WTC11 (cell line): ENCODE measurements at regions not wholly inside any gene's neighbourhood (a gene's known extent, or its start where the extent isn't known, plus 50 kb on each side); places are given as distances from the start of the nearest gene placed in this dataset.

ENCODE experiments used
- ATAC-seq: fragments of 200-7000 bp; cut with Tn5 transposase; 2 replicates; pipeline ENCODE4 v1.10.0; 2021; ENCODE audit warnings: mild to moderate bottlenecking, moderate library complexity
- CTCF ChIA-PET: fragments of 300-600 bp; sonication (Branson Sonifier 250); formaldehyde crosslinking; loops from one replicate; lab custom pipeline; 2021; ENCODE audit warnings: antibody characterized with exemption; lab: Charles Lee
- POLR2A ChIA-PET: fragments of 350-600 bp; sonication (Branson Sonifier 250); formaldehyde crosslinking; loops from one replicate; lab custom pipeline; 2021; ENCODE audit warnings: antibody characterized with exemption; lab: Charles Lee
- DNase-seq: peaks from one replicate; pipeline ENCODE4 v3.0.0; 2021; ENCODE audit warnings: low spot score
- H3K27ac Mint-ChIP-seq: 2 replicates; pipeline ENCODE4 v1.8.0; 2021; ENCODE audit warnings: mixed read lengths
- H3K27me3 Mint-ChIP-seq: 2 replicates; pipeline ENCODE4 v1.8.0; 2021; ENCODE audit warnings: low read depth, mild to moderate bottlenecking, moderate library complexity, mixed read lengths
- H3K36me3 Mint-ChIP-seq: 2 replicates; pipeline ENCODE4 v1.8.0; 2021; ENCODE audit warnings: mixed read lengths
- H3K4me1 Mint-ChIP-seq: 2 replicates; pipeline ENCODE4 v1.8.0; 2022; ENCODE audit warnings: mixed read lengths
- H3K4me3 Mint-ChIP-seq: 2 replicates; pipeline ENCODE4 v1.8.0; 2021; ENCODE audit warnings: mild to moderate bottlenecking, moderate library complexity, mixed read lengths
- H3K9me3 Mint-ChIP-seq: 2 replicates; pipeline ENCODE4 v1.8.0; 2021; ENCODE audit warnings: mixed read lengths
- ATF6 ChIP-seq: sonication (generic); formaldehyde crosslinking; IDR thresholded peaks from 2 replicates; pipeline ENCODE4 v1.8.1; 2023; ENCODE audit warnings: mild to moderate bottlenecking, missing genetic modification reagents
- CREM ChIP-seq: sonication (generic); formaldehyde crosslinking; IDR thresholded peaks from 2 replicates; pipeline ENCODE4 v1.8.1; 2022; ENCODE audit warnings: mild to moderate bottlenecking, missing genetic modification reagents, moderate library complexity
- ELF4 ChIP-seq: sonication (generic); formaldehyde crosslinking; IDR thresholded peaks from 2 replicates; pipeline ENCODE4 v1.8.1; 2022; ENCODE audit warnings: low read depth, mild to moderate bottlenecking, moderate library complexity, missing genetic modification reagents
- FOXP1 ChIP-seq: sonication (generic); formaldehyde crosslinking; IDR thresholded peaks from 2 replicates; pipeline ENCODE4 v1.8.0; 2022; ENCODE audit warnings: missing genetic modification reagents, mild to moderate bottlenecking, moderate library complexity, borderline replicate concordance
- HMGA2 ChIP-seq: fragments of 250-450 bp; sonication (Bioruptor Pico); IDR thresholded peaks from 2 replicates; pipeline ENCODE4 v1.4.0; 2021; ENCODE audit warnings: mild to moderate bottlenecking, moderate library complexity
- IRF2 ChIP-seq: sonication (generic); formaldehyde crosslinking; IDR thresholded peaks from 2 replicates; pipeline ENCODE4 v1.8.0; 2022; ENCODE audit warnings: low read depth, missing genetic modification reagents, borderline replicate concordance
- NFATC4 ChIP-seq: fragments of 250-450 bp; sonication (Bioruptor Pico); IDR thresholded peaks from 2 replicates; pipeline ENCODE4 v1.9.0; 2021; ENCODE audit warnings: mild to moderate bottlenecking
- NR3C1 ChIP-seq: sonication (generic); formaldehyde crosslinking; conservative IDR thresholded peaks from 2 replicates; pipeline ENCODE4 v1.8.1; 2023; ENCODE audit warnings: low read depth, mild to moderate bottlenecking, missing genetic modification reagents
- OVOL2 ChIP-seq: fragments of 250-450 bp; sonication (Bioruptor Pico); IDR thresholded peaks from 2 replicates; pipeline ENCODE4 v1.9.0; 2021; ENCODE audit warnings: mild to moderate bottlenecking, borderline replicate concordance
- PRRX2 ChIP-seq: fragments of 250-450 bp; sonication (Bioruptor Pico); IDR thresholded peaks from 2 replicates; pipeline ENCODE4 v1.8.0; 2021; ENCODE audit warnings: mild to moderate bottlenecking
- SMAD3 ChIP-seq: sonication (generic); formaldehyde crosslinking; IDR thresholded peaks from 2 replicates; pipeline ENCODE4 v1.8.0; 2022; ENCODE audit warnings: missing genetic modification reagents, mild to moderate bottlenecking, borderline replicate concordance
- TEAD4 ChIP-seq: sonication (generic); formaldehyde crosslinking; IDR thresholded peaks from 2 replicates; pipeline ENCODE4 v1.8.0; 2022; ENCODE audit warnings: mild to moderate bottlenecking, missing genetic modification reagents
- ZBTB21 ChIP-seq: sonication (generic); formaldehyde crosslinking; IDR thresholded peaks from 2 replicates; pipeline ENCODE4 v1.8.1; 2023; ENCODE audit warnings: mild to moderate bottlenecking, missing genetic modification reagents, borderline replicate concordance
- ZNF138 ChIP-seq: sonication (generic); formaldehyde crosslinking; conservative IDR thresholded peaks from 2 replicates; pipeline ENCODE4 v1.8.1; 2022; ENCODE audit warnings: mild to moderate bottlenecking, moderate library complexity, missing genetic modification reagents
- ZNF219 ChIP-seq: sonication (generic); formaldehyde crosslinking; IDR thresholded peaks from 2 replicates; pipeline ENCODE4 v1.8.0; 2023; ENCODE audit warnings: missing genetic modification reagents, mild to moderate bottlenecking, borderline replicate concordance
- ZNF232 ChIP-seq: sonication (generic); formaldehyde crosslinking; IDR thresholded peaks from 2 replicates; pipeline ENCODE4 v1.8.0; 2022; ENCODE audit warnings: mild to moderate bottlenecking, missing genetic modification reagents
- ZNF263 ChIP-seq: sonication (generic); formaldehyde crosslinking; IDR thresholded peaks from 2 replicates; pipeline ENCODE4 v1.8.1; 2022; ENCODE audit warnings: low read depth, mild to moderate bottlenecking, moderate library complexity, missing genetic modification reagents
- ZNF425 ChIP-seq: fragments of 250-450 bp; sonication (Bioruptor Pico); conservative IDR thresholded peaks from 2 replicates; pipeline ENCODE4 v1.9.0; 2021; ENCODE audit warnings: mild to moderate bottlenecking
- TF ChIP-seq, protein P1 (sequence below): sonication (generic); formaldehyde crosslinking; IDR thresholded peaks from 2 replicates; pipeline ENCODE4 v1.8.0; 2023; ENCODE audit warnings: mild to moderate bottlenecking, missing genetic modification reagents
- TF ChIP-seq, protein P2 (sequence below): sonication (generic); formaldehyde crosslinking; conservative IDR thresholded peaks from 2 replicates; pipeline ENCODE4 v1.8.1; 2022; ENCODE audit warnings: mild to moderate bottlenecking, missing genetic modification reagents
- TF ChIP-seq, protein P3 (sequence below): fragments of 250-450 bp; sonication (Bioruptor Pico); IDR thresholded peaks from 2 replicates; pipeline ENCODE4 v1.9.0; 2021; ENCODE audit warnings: moderate library complexity, mild to moderate bottlenecking, inconsistent platforms, borderline replicate concordance
- TF ChIP-seq, protein P4 (sequence below): sonication (generic); formaldehyde crosslinking; IDR thresholded peaks from 2 replicates; pipeline ENCODE4 v1.8.1; 2022; ENCODE audit warnings: missing genetic modification reagents, borderline replicate concordance
- TF ChIP-seq, protein P5 (sequence below): sonication (generic); formaldehyde crosslinking; IDR thresholded peaks from 2 replicates; pipeline ENCODE4 v1.8.1; 2022; ENCODE audit warnings: low read depth, mild to moderate bottlenecking, moderate library complexity, missing genetic modification reagents, borderline replicate concordance

DNA sequence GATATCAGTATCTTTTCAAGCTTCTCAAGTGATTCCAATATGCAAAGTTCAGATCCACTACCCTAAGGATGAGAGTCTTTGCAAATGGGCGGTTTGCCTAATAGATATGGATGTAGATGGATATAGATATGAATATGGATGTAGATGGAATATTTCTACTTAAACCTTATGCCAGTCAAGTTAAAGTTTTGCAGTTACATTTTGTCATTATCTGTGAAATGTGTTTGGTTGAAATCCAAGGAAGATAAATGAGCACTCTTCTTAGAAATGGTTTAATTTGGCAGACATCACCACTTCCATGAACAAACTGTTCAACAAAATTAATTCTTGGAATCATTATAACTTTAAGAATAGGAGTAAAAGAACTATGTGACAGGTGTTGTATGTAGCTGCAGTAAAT is 1066.6 kb downstream of the PCDH18 start (continued):
- TF ChIP-seq, protein P1, sequence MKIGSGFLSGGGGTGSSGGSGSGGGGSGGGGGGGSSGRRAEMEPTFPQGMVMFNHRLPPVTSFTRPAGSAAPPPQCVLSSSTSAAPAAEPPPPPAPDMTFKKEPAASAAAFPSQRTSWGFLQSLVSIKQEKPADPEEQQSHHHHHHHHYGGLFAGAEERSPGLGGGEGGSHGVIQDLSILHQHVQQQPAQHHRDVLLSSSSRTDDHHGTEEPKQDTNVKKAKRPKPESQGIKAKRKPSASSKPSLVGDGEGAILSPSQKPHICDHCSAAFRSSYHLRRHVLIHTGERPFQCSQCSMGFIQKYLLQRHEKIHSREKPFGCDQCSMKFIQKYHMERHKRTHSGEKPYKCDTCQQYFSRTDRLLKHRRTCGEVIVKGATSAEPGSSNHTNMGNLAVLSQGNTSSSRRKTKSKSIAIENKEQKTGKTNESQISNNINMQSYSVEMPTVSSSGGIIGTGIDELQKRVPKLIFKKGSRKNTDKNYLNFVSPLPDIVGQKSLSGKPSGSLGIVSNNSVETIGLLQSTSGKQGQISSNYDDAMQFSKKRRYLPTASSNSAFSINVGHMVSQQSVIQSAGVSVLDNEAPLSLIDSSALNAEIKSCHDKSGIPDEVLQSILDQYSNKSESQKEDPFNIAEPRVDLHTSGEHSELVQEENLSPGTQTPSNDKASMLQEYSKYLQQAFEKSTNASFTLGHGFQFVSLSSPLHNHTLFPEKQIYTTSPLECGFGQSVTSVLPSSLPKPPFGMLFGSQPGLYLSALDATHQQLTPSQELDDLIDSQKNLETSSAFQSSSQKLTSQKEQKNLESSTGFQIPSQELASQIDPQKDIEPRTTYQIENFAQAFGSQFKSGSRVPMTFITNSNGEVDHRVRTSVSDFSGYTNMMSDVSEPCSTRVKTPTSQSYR (CRISPR knock-in tag): no peak
- TF ChIP-seq, protein P2, sequence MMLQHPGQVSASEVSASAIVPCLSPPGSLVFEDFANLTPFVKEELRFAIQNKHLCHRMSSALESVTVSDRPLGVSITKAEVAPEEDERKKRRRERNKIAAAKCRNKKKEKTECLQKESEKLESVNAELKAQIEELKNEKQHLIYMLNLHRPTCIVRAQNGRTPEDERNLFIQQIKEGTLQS (CRISPR knock-in tag): no peak
- no peak for TF ChIP-seq ZNF219 (CRISPR knock-in tag)
- TF ChIP-seq IRF2 (CRISPR knock-in tag): no peak
- no peak for TF ChIP-seq TEAD4 (CRISPR knock-in tag)
- TF ChIP-seq, protein P3, sequence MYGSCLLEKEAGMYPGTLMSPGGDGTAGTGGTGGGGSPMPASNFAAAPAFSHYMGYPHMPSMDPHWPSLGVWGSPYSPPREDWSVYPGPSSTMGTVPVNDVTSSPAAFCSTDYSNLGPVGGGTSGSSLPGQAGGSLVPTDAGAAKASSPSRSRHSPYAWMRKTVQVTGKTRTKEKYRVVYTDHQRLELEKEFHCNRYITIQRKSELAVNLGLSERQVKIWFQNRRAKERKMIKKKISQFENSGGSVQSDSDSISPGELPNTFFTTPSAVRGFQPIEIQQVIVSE (CRISPR knock-in tag): no peak
- no peak for TF ChIP-seq CREM (CRISPR knock-in tag)
- no peak for TF ChIP-seq FOXP1
- no peak for TF ChIP-seq SMAD3 (CRISPR knock-in tag)
- TF ChIP-seq OVOL2 (CRISPR knock-in tag): no peak
- no peak for TF ChIP-seq NR3C1 (CRISPR knock-in tag)

DNA sequence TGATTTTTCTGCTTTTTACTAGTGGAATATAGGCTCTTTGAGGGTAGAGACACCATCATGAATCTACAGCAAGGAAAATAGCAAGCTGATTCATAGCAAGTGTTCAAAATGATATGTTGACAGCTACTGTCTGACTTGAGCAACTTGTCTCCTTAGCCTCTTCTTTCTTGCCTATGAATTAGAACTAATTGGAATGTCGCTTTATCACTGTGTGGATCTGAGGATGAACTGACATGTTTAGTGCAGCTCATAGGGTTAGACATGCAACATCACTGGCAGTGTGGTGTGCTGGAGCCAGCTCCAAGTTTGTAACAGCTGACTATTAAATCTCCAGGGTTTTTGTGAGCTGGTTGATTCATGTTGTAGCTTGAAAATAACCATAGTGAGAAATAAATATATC is 1068.4 kb downstream of the PCDH18 start:
- no peak overlapping the region for H3K4me3 Mint-ChIP-seq
- POLR2A ChIA-PET: no interaction called here
- DNase-seq (no peak), ATAC-seq (no peak)
- CTCF ChIA-PET: no interaction called here
- H3K4me1 Mint-ChIP-seq: peaks cover 3% of the 10 kb centered on the region; the same call in 1 of the 2 replicates
- H3K27ac Mint-ChIP-seq: no peak overlapping the region
- peaks cover 13% of the 10 kb centered on the region for H3K9me3 Mint-ChIP-seq
- H3K36me3 Mint-ChIP-seq: no peaks in the 10 kb centered on the region
- H3K27me3 Mint-ChIP-seq: no peaks in the 10 kb centered on the region
- TF ChIP-seq, protein P2 (CRISPR knock-in tag): no peak
- TF ChIP-seq, protein P4, sequence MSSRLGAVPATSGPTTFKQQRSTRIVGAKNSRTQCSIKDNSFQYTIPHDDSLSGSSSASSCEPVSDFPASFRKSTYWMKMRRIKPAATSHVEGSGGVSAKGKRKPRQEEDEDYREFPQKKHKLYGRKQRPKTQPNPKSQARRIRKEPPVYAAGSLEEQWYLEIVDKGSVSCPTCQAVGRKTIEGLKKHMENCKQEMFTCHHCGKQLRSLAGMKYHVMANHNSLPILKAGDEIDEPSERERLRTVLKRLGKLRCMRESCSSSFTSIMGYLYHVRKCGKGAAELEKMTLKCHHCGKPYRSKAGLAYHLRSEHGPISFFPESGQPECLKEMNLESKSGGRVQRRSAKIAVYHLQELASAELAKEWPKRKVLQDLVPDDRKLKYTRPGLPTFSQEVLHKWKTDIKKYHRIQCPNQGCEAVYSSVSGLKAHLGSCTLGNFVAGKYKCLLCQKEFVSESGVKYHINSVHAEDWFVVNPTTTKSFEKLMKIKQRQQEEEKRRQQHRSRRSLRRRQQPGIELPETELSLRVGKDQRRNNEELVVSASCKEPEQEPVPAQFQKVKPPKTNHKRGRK: no peak
- TF ChIP-seq HMGA2: no peak
- TF ChIP-seq ZBTB21 (CRISPR knock-in tag): no peak
- no peak for TF ChIP-seq NFATC4
- no peak for TF ChIP-seq PRRX2 (CRISPR knock-in tag)
- TF ChIP-seq, protein P5, sequence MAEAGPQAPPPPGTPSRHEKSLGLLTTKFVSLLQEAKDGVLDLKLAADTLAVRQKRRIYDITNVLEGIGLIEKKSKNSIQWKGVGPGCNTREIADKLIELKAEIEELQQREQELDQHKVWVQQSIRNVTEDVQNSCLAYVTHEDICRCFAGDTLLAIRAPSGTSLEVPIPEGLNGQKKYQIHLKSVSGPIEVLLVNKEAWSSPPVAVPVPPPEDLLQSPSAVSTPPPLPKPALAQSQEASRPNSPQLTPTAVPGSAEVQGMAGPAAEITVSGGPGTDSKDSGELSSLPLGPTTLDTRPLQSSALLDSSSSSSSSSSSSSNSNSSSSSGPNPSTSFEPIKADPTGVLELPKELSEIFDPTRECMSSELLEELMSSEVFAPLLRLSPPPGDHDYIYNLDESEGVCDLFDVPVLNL (CRISPR knock-in tag): no peak
- TF ChIP-seq, protein P1 (CRISPR knock-in tag): no peak
- no peak for TF ChIP-seq ZNF263 (CRISPR knock-in tag)
- TF ChIP-seq ATF6 (CRISPR knock-in tag): no peak
- no peak for TF ChIP-seq ELF4 (CRISPR knock-in tag)
- no peak for TF ChIP-seq ZNF232 (CRISPR knock-in tag)
- TF ChIP-seq ZNF425 (CRISPR knock-in tag): no peak
- TF ChIP-seq ZNF138: no peak
